GM21528 (cell line): ENCODE measurements at regions not wholly inside any gene's neighbourhood (a gene's known extent, or its start where the extent isn't known, plus 50 kb on each side); places are given as distances from the start of the nearest gene placed in this dataset.

Experiments used
- ATAC-seq: cut with Tn5 transposase; IDR thresholded peaks from one replicate; pipeline ENCODE4 v1.9.1; 2021; ENCODE audit warnings: mild to moderate bottlenecking, moderate library complexity; ENCODE audit not compliant: unreplicated experiment, low FRiP score

- ATAC-seq: no peak
Observed at GRCh38 chr20:39333211-39333610, 371.1 kb downstream of the DHX35 start.

GRCh38 chr20:39328347-39328746 is 366.2 kb downstream of the DHX35 start:
- no peak for ATAC-seq

- ATAC-seq: no peak
Observed at GRCh38 chr20:39326050-39326449, 363.9 kb downstream of the DHX35 start.

GRCh38 chr20:39318911-39319310 is 356.8 kb downstream of the DHX35 start:
- no peak for ATAC-seq

GRCh38 chr20:39312676-39313075 is 350.5 kb downstream of the DHX35 start:
- ATAC-seq: no peak

GRCh38 chr20:39311851-39312506 is 349.8 kb downstream of the DHX35 start:
- ATAC-seq: no peak

GRCh38 chr20:39310363-39310995 is 348.3 kb downstream of the DHX35 start:
- ATAC-seq: no peak

GRCh38 chr20:39309458-39309857 is 347.3 kb downstream of the DHX35 start:
- ATAC-seq: no peak

GRCh38 chr20:39302312-39302711 is 340.2 kb downstream of the DHX35 start:
- no peak for ATAC-seq

- no peak for ATAC-seq
Observed at GRCh38 chr20:39299783-39300182, 337.6 kb downstream of the DHX35 start.

GRCh38 chr20:39298571-39299506 is 336.7 kb downstream of the DHX35 start:
- no peak for ATAC-seq

GRCh38 chr20:39298121-39298520 is 336.0 kb downstream of the DHX35 start:
- no peak for ATAC-seq

GRCh38 chr20:39295301-39295700 is 333.2 kb downstream of the DHX35 start:
- no peak for ATAC-seq

GRCh38 chr20:39294137-39294725 is 332.1 kb downstream of the DHX35 start:
- ATAC-seq: no peak

- no peak for ATAC-seq
Observed at GRCh38 chr20:39292193-39292736, 330.1 kb downstream of the DHX35 start.

- ATAC-seq: no peak
Observed at GRCh38 chr20:39291301-39291700, 329.2 kb downstream of the DHX35 start.

GRCh38 chr20:39290575-39290974 is 328.4 kb downstream of the DHX35 start:
- ATAC-seq: no peak

GRCh38 chr20:39289831-39290230 is 327.7 kb downstream of the DHX35 start:
- no peak for ATAC-seq

GRCh38 chr20:39289316-39289715 is 327.2 kb downstream of the DHX35 start:
- no peak for ATAC-seq

- ATAC-seq: no peak
Observed at GRCh38 chr20:39283464-39283863, 321.3 kb downstream of the DHX35 start.
